HCT116 (cell line): ENCODE measurements at regions not wholly inside any gene's neighbourhood (a gene's known extent, or its start where the extent isn't known, plus 50 kb on each side); places are given as distances from the start of the nearest gene placed in this dataset.

Experiments used
- ATAC-seq: fragments of 200-7000 bp; cut with Tn5 transposase; 2 replicates; pipeline ENCODE4 v1.9.1; 2020; ENCODE audit warnings: mild to moderate bottlenecking, moderate library complexity
- BruUV-seq: library from RNA; stranded (reverse); fragments of 400-500 nt; replicated peaks from 2 replicates; lab custom pipeline; 2021; lab: Mats Ljungman, UMichigan
- CTCF ChIA-PET: fragments of 300-600 bp; sonication (Branson Sonifier 250); formaldehyde crosslinking; loops from one replicate; lab custom pipeline; 2021; ENCODE audit warnings: antibody characterized with exemption; lab: Charles Lee
- POLR2A ChIA-PET: fragments of 300-600, 350-600 bp; sonication (Branson Sonifier 250); formaldehyde crosslinking; loops from one replicate; lab custom pipeline; 2021; ENCODE audit warnings: antibody characterized with exemption; lab: Charles Lee
- RAD21 ChIA-PET, 2 experiments: fragments of 300-600 bp; sonication (Branson Sonifier 250); formaldehyde crosslinking; loops; one replicate each; lab custom pipeline; 2023; ENCODE audit warnings: low total read pairs in 2 of 2; ENCODE audit not compliant: uncharacterized antibody in 2 of 2, unreplicated experiment in 2 of 2, low non-redundant PET in 1 of 2; lab: Charles Lee
- DNase-seq: peaks from one replicate; pipeline ENCODE4 v3.0.0-alpha.2; 2010; ENCODE audit warnings: low read depth, low spot score
- H2AFZ ChIP-seq: fragments of 200-600 bp; shearing (Covaris generic), sonication (generic); 2 replicates; pipeline ENCODE4 v1.6.1; 2017; ENCODE audit warnings: low read depth, mixed run types, mixed read lengths, antibody characterized with exemption, low read length; ENCODE audit not compliant: poor library complexity, severe bottlenecking
- H3K27ac ChIP-seq: 2 replicates; pipeline ENCODE4 v1.5.1; 2012; ENCODE audit warnings: low read depth, low read length
- H3K27me3 ChIP-seq: fragments of 200-600 bp; sonication (generic); 2 replicates; pipeline ENCODE4 v1.6.1; 2016; ENCODE audit warnings: mixed run types, low read length, mixed read lengths; ENCODE audit not compliant: insufficient read depth
- H3K36me3 ChIP-seq, 2 experiments: fragments of 200-500 bp in 1 of 2; fragments of 200-600 bp in 1 of 2; sonication (Bioruptor generic) in 1 of 2; sonication (generic) in 1 of 2; 2 replicates each; pipeline versions ENCODE4 v1.5.1 to v1.6.1; 2014 to 2016; ENCODE audit warnings: low read length in 2 of 2, inconsistent platforms in 1 of 2, mixed read lengths in 1 of 2, mixed run types in 1 of 2; ENCODE audit not compliant: insufficient read depth in 2 of 2, control insufficient read depth in 1 of 2
- H3K4me1 ChIP-seq, 2 experiments: fragments of 200-600 bp in 1 of 2; sonication (generic) in 1 of 2; 2 replicates each; pipeline versions ENCODE4 v1.5.1 to v1.6.1; 2012 to 2017; ENCODE audit warnings: low read length in 2 of 2, inconsistent platforms in 1 of 2, mild to moderate bottlenecking in 1 of 2, mixed read lengths in 1 of 2, mixed run types in 1 of 2, moderate library complexity in 1 of 2; ENCODE audit not compliant: insufficient read depth in 2 of 2, control insufficient read depth in 1 of 2
- H3K4me2 ChIP-seq: fragments of 200-600 bp; sonication (generic); 2 replicates; pipeline ENCODE4 v1.6.1; 2017; ENCODE audit warnings: mixed run types, low read length, mixed read lengths
- H3K4me3 ChIP-seq, 2 experiments: fragments of 200-600 bp in 1 of 2; sonication (generic) in 1 of 2; replicated peaks in 1 of 2; 2 replicates each; pipeline ENCODE4 v1.5.1; 2011 to 2016; ENCODE audit warnings: low read length in 2 of 2, control low read depth in 1 of 2, low read depth in 1 of 2, mild to moderate bottlenecking in 1 of 2, mixed read lengths in 1 of 2, mixed run types in 1 of 2
- H3K79me2 ChIP-seq: fragments of 200-600 bp; sonication (generic); 2 replicates; pipeline ENCODE4 v1.6.1; 2017; ENCODE audit warnings: mild to moderate bottlenecking, mixed run types, low read length, moderate library complexity, mixed read lengths; ENCODE audit not compliant: insufficient read depth
- H3K9ac ChIP-seq: fragments of 200-600 bp; sonication (generic); 2 replicates; pipeline ENCODE4 v1.6.1; 2016; ENCODE audit warnings: low read length, mixed read lengths
- H3K9me2 ChIP-seq: fragments of 200-600 bp; sonication (generic), shearing (Covaris generic); 2 replicates; pipeline ENCODE4 v1.6.1; 2017; ENCODE audit warnings: mixed run types, mild to moderate bottlenecking, moderate library complexity; ENCODE audit not compliant: insufficient read depth
- H3K9me3 ChIP-seq, 2 experiments: fragments of 200-500 bp in 1 of 2; fragments of 200-600 bp in 1 of 2; sonication (Bioruptor generic) in 1 of 2; sonication (generic) in 1 of 2; 2 replicates each; pipeline ENCODE4 v1.6.1; 2014 to 2017; ENCODE audit warnings: low read length in 2 of 2, mixed read lengths in 2 of 2, inconsistent platforms in 1 of 2, low read depth in 1 of 2, mild to moderate bottlenecking in 1 of 2, mixed run types in 1 of 2, moderate library complexity in 1 of 2; ENCODE audit not compliant: control insufficient read depth in 1 of 2, insufficient read depth in 1 of 2
- H4K20me1 ChIP-seq: fragments of 200-600 bp; sonication (generic), shearing (Covaris generic); 2 replicates; pipeline ENCODE4 v1.6.1; 2017; ENCODE audit warnings: mixed run types, mild to moderate bottlenecking, moderate library complexity; ENCODE audit not compliant: insufficient read depth
- ATF3 ChIP-seq: IDR thresholded peaks from 2 replicates; pipeline ENCODE4 v1.6.1; 2012
- EZH2 ChIP-seq: fragments of 200-600 bp; sonication (generic); IDR thresholded peaks from 2 replicates; pipeline ENCODE4 v1.6.1; 2017; ENCODE audit warnings: antibody characterized with exemption, mixed run types
- EZH2phosphoT487 ChIP-seq: fragments of 200-600 bp; IDR thresholded peaks from 2 replicates; pipeline ENCODE4 v1.6.1; 2018; ENCODE audit warnings: antibody characterized with exemption, borderline replicate concordance
- JUND ChIP-seq: IDR thresholded peaks from 2 replicates; pipeline ENCODE4 v1.6.1; 2012
- POLR2A ChIP-seq: IDR thresholded peaks from 2 replicates; pipeline ENCODE4 v1.7.0; 2011; ENCODE audit warnings: borderline replicate concordance; ENCODE audit not compliant: insufficient read depth, insufficient read length; ENCODE audit errors: extremely low read depth
- RAD21 ChIP-seq: IDR thresholded peaks from 2 replicates; pipeline ENCODE4 v1.6.1; 2012; ENCODE audit warnings: low read depth, mild to moderate bottlenecking
- REST ChIP-seq: IDR thresholded peaks from 2 replicates; pipeline ENCODE4 v1.6.1; 2012; ENCODE audit warnings: low read depth
- SP1 ChIP-seq: IDR thresholded peaks from 2 replicates; pipeline ENCODE4 v1.6.1; 2012; ENCODE audit warnings: low read depth
- TCF7L2 ChIP-seq: IDR thresholded peaks from 2 replicates; pipeline ENCODE4 v1.7.0; 2011; ENCODE audit warnings: borderline replicate concordance, inconsistent platforms; ENCODE audit not compliant: insufficient read depth, insufficient read length; ENCODE audit errors: extremely low read depth
- YY1 ChIP-seq: IDR thresholded peaks from 2 replicates; pipeline ENCODE4 v1.6.1; 2011; ENCODE audit warnings: low read length, low read depth, moderate library complexity, mild to moderate bottlenecking; ENCODE audit not compliant: insufficient replicate concordance; ENCODE audit errors: extremely low read depth
- ZFX ChIP-seq: fragments of 450-650 bp; IDR thresholded peaks from 2 replicates; pipeline ENCODE4 v1.6.1; 2017
- ZNF274 ChIP-seq: fragments of 200-500 bp; sonication (Bioruptor generic); IDR thresholded peaks from 2 replicates; pipeline ENCODE4 v1.6.1; 2014; ENCODE audit warnings: mild to moderate bottlenecking, low read depth, low read length, inconsistent platforms
- intact Hi-C: fragments of 100-400 bp; cut with micrococcal nuclease; formaldehyde crosslinking; loops from 2 replicates; pipeline ENCODE4 v1.10.0; 2022

GRCh38 chr3:177836671-177837070 lies 639.4 kb upstream of the TBL1XR1 start:
- peaks cover 0 to 18% of the 10 kb centered on the region in 2 experiments; a peak in 2 of 4 replicates for H3K4me1 ChIP-seq
- no peak overlapping the region for H3K9ac ChIP-seq
- H3K9me2 ChIP-seq = no peaks in the 10 kb centered on the region
- no peak for DNase-seq
- H4K20me1 ChIP-seq = no peaks in the 10 kb centered on the region
- H3K4me3 ChIP-seq = no peak overlapping the region
- no peak overlapping the region for H2AFZ ChIP-seq
- no peaks in the 10 kb centered on the region for H3K79me2 ChIP-seq
- H3K27me3 ChIP-seq = no peaks in the 10 kb centered on the region
- H3K27ac ChIP-seq = no peak overlapping the region
- RAD21 ChIA-PET = no interaction called here
- POLR2A ChIA-PET = no interaction called here
- intact Hi-C loops = no loop called here
- no peak for TF ChIP-seq YY1
- TF ChIP-seq TCF7L2 = no peak
- no peak for TF ChIP-seq RAD21
- TF ChIP-seq ZFX = no peak
- TF ChIP-seq EZH2phosphoT487 = no peak
- TF ChIP-seq REST = no peak
- no peak for TF ChIP-seq JUND
- TF ChIP-seq POLR2A = no peak
- TF ChIP-seq EZH2 = no peak
- TF ChIP-seq ZNF274 = no peak
- TF ChIP-seq SP1 = no peak
- TF ChIP-seq ATF3 = no peak
- TF ChIP-seq, all 23 proteins: peak for 0
- ATAC-seq = no peak
- no peaks in the 10 kb centered on the region for H3K36me3 ChIP-seq
- H3K4me2 ChIP-seq = no peak overlapping the region
- BruUV-seq = no TSS peak
- no peaks in the 10 kb centered on the region for H3K9me3 ChIP-seq
- CTCF ChIA-PET = interaction anchor here (0.8 kb wide), 1 partner anchor 9 kb away, joined by 3 read pairs; no protein-coding TSS in a partner anchor
